GM12873 (cell line): ENCODE measurements at regions not wholly inside any gene's neighbourhood (a gene's known extent, or its start where the extent isn't known, plus 50 kb on each side); places are given as distances from the start of the nearest gene placed in this dataset.
A peak's percentile ranks its signal among the peaks of the same experiment; 100 is the strongest.

Source experiments
- TF ChIP-seq, protein P1 (sequence below): IDR thresholded peaks from 2 replicates; pipeline ENCODE4 v1.5.1; 2012; ENCODE audit warnings: low read depth, mild to moderate bottlenecking, moderate library complexity, low read length, control low read depth; ENCODE audit not compliant: insufficient read depth; ENCODE audit errors: missing control alignments

DNA sequence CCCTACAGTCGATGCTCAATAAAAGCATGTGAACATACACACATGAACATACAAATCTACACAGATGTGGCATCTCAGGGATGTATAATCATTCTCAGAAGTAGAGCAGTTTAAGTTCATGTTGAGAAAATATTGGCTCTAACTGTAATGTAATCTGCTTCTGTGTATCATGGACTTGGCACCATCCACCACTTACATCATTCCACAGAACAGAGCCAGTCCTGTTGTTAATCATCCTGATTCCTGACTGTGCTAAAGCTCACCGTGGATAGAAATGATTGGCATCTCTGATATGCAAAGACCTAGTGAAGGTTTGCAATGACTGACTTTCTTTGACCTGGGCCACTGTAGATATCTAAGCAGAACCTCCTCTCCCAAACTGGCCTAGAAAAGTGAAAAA lies 1141.3 kb downstream of the BCL11B start:
- TF ChIP-seq, protein P1, sequence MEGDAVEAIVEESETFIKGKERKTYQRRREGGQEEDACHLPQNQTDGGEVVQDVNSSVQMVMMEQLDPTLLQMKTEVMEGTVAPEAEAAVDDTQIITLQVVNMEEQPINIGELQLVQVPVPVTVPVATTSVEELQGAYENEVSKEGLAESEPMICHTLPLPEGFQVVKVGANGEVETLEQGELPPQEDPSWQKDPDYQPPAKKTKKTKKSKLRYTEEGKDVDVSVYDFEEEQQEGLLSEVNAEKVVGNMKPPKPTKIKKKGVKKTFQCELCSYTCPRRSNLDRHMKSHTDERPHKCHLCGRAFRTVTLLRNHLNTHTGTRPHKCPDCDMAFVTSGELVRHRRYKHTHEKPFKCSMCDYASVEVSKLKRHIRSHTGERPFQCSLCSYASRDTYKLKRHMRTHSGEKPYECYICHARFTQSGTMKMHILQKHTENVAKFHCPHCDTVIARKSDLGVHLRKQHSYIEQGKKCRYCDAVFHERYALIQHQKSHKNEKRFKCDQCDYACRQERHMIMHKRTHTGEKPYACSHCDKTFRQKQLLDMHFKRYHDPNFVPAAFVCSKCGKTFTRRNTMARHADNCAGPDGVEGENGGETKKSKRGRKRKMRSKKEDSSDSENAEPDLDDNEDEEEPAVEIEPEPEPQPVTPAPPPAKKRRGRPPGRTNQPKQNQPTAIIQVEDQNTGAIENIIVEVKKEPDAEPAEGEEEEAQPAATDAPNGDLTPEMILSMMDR = no peak

DNA sequence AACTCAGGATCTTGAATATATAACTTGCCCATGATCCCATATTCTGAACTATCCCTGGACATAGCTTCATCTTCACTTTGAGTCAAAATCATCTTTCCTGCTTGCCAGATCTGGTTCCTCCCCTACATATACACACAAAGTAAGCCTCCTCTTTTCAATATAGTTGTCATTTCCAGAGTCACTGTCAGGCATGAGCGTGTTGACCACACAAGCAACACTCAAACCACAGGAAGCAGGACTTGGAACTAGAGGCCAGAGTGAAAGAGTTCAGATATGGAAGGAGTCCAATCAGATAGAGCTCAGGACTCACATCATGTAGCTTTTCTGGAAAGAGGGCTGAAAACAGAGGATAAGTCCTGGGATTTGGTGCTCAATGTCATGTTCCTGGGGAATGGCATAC lies 1140.6 kb downstream of the BCL11B start:
- TF ChIP-seq, protein P1 = no peak

DNA sequence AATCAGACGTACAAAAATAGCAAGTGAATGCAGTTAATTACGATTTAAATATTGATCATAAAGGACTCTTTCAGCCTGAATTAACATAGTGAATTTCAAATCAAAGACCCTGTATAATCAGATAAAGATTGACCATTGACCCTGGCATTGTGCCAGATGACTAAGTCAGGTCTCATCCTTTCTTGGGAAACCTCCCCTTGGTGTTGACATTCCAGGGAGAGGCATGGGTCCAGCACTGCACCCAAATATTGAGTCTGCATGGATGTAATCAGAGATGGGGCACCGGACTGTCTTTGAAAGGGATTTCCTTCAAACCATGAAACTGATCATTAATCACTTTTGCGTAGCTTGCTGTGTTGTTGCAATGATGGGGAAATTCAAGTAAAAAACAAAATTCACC lies 1138.2 kb downstream of the BCL11B start:
- TF ChIP-seq, protein P1 = no peak

DNA sequence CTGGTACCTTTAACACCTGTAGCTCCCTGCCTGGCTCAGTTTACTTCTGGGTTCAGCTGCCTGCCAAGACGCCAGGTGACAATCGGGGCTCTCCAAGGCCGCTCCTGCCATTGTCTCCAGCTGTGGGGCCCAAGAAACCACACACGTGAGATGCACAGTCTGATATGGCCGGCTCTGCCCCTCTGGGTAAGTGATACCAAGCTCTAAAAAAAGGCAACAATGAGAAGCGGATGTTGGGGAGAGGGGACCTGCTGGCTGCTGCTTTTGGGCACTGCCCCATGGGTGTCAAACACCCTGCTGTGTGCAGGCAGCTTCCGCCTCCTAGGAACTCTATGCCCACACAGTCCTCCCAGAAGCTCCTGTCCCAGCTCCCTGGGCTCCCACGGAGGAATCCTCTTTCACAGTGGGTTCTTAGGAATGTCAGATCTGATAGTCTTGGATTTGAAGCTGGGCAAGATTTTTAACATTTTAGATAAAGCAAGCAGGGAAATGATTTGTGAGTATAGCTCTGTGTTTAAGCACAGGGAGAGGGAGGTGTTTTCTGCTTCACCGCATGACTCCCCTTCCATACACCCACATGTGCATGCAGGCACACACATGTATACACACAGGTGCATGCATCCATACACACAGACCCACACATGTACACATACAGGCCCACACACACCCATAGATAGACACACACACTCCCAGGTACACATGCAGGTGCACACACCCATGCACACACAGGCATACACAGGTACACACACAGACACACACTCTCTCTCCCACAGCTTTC lies 1135.8 kb downstream of the BCL11B start:
- TF ChIP-seq, protein P1 = no peak

DNA sequence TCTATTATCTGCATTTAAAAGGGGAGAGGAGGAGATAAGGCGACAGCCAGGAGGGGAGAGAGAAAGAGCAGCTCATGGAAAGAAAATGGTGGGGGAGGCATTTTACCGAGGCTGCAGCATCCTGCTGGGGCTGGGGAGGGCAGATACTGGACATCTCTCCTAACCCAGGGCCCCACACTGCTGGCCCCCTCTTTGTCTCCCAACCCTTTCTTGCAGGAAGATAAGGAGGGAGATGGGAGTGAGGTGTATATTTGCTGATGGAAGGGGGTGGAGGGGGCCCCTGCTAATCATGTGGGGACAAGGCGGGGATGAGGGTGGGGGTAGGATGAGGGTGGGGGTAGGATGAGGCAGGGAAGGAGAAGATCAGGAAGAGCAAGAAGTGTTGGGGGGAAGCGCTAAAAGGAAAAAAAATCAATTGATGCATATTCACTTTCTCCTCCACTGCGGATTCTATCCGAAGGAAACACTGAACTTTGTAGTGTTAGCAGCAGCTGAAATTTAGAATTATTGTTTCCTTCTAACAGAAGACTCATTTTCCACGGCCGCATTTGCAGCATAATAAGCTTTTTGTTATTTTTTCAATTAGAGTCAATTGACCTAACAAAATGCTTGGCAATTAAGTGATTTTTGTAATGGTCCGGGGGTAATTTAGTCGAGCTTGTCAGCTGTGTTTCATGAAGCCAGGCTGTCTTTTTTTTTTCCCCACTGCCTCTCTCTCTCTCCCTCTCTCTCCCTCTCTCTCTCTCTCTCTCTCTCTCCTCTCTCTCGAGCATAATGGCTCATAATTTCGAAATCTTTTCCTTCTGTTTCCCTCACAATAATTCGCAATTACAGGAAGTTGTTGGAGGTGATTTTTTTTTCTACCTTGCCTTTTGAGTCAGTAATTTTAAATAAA lies 1134.6 kb downstream of the BCL11B start:
- TF ChIP-seq, protein P1 = no peak

DNA sequence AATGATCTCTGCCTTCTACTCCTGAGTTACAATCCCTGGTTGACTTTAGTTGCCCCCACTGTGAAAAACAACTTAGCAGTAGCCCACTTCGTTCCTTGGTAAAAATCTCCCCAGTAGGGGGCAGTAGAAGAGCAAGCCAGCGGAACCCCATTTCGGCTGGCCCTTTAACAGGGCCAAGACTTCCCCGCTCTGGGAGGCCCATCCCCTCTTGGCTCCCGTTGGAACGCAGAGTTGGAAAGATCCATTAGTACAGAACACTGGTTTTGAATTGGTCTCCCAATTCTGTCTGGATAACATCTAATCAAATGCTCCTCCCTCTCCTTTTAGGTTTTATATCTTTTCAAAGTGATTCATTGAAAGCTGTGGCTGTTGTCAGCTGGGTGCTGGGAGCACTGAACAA lies 1133.3 kb downstream of the BCL11B start:
- TF ChIP-seq, protein P1 = peak; percentile 66

DNA sequence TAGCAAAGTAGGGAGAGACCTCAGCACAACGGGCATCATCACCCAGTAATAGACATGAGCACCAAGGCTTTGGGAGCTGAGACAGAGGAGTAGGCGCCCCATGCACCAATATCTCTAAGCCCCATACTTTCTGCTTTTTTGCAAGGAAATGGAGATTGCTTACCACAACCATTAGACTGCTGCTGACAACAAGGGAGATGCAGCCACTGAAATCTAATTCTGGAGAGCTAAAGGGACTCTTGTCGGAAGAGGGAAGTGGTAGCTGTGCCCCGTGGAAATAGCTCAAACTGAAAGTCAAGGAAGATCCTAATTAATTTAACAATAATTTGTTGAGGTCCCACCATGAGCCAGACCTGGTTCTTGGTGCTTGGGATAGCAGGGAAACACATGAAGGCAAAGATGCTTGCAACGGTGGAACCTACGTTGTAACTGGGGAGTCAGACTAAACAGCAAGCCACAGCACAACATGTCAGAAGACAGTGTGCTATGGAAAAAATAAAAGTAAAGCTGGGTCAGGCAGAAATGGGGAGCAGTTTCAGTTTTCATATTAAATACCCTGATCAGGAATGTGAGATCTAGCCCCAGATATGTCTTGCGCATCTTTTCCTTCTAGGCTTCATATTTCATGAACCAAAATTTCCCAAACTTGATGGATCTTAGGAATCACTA lies 1131.0 kb downstream of the BCL11B start:
- TF ChIP-seq, protein P1 = no peak
